B cell (primary cell): ENCODE measurements at regions not wholly inside any gene's neighbourhood (a gene's known extent, or its start where the extent isn't known, plus 50 kb on each side); places are given as distances from the start of the nearest gene placed in this dataset.

ENCODE experiments used
- ATAC-seq: fragments of 200-7000 bp; cut with Tn5 transposase; one replicate; pipeline ENCODE4 v1.10.0; 2021; ENCODE audit warnings: low read depth, mild to moderate bottlenecking, moderate number of reproducible peaks, moderate library complexity
- CTCF ChIA-PET: fragments of 350-600 bp; sonication (Branson Sonifier 250); formaldehyde crosslinking; loops from one replicate; lab custom pipeline; 2021; ENCODE audit warnings: antibody characterized with exemption, inconsistent platforms; lab: Charles Lee
- POLR2A ChIA-PET: fragments of 350-600 bp; sonication (Branson Sonifier 250); formaldehyde crosslinking; loops from one replicate; lab custom pipeline; 2021; ENCODE audit warnings: antibody characterized with exemption; lab: Charles Lee
- DNase-seq: peaks from one replicate; pipeline ENCODE4 v3.0.0; 2013
- H2AFZ ChIP-seq: 2 replicates; pipeline ENCODE4 v1.6.1; 2012; ENCODE audit warnings: mild to moderate bottlenecking, low read depth, low read length; ENCODE audit not compliant: insufficient read depth, poor library complexity, severe bottlenecking
- H3K27ac ChIP-seq, 2 donors: 1 replicate in 1 of 2; 2 replicates in 1 of 2; pipeline ENCODE4 v1.5.1; 2012 to 2013; ENCODE audit warnings: low read length in 2 of 2, mild to moderate bottlenecking in 2 of 2, moderate library complexity in 1 of 2
- H3K27me3 ChIP-seq, 4 experiments: fragments of 200-600 bp in 1 of 4; sonication (generic) in 1 of 4; replicated peaks in 1 of 4; 1 replicate in 2 of 4; 2 replicates in 2 of 4; pipeline versions ENCODE4 v1.6.1 to v1.7.0; 2013 to 2016; ENCODE audit warnings: low read length in 3 of 4, mild to moderate bottlenecking in 2 of 4, mixed read lengths in 1 of 4, moderate library complexity in 1 of 4; ENCODE audit not compliant: insufficient read depth in 4 of 4, control insufficient read depth in 3 of 4; ENCODE audit errors: control extremely low read depth in 1 of 4
- H3K36me3 ChIP-seq, 2 experiments: replicated peaks in 1 of 2; 1 replicate in 1 of 2; 2 replicates in 1 of 2; pipeline versions ENCODE4 v1.6.1 to v1.7.1; 2013; ENCODE audit warnings: low read length in 1 of 2; ENCODE audit not compliant: insufficient read depth in 2 of 2, control insufficient read depth in 1 of 2; ENCODE audit errors: control extremely low read depth in 1 of 2, extremely low read depth in 1 of 2
- H3K4me1 ChIP-seq, 2 donors: fragments of 200-600 bp in 1 of 2; sonication (generic) in 1 of 2; 1 replicate in 1 of 2; 2 replicates in 1 of 2; pipeline versions ENCODE4 v1.5.1 to v1.6.1; 2013 to 2017; ENCODE audit warnings: low read length in 2 of 2; ENCODE audit not compliant: control insufficient read depth in 2 of 2, insufficient read depth in 2 of 2
- H3K4me2 ChIP-seq: replicated peaks from 2 replicates; pipeline ENCODE3; 2012; ENCODE audit warnings: mild to moderate bottlenecking, low read depth, low read length; ENCODE audit not compliant: poor library complexity, severe bottlenecking
- H3K4me3 ChIP-seq, 5 experiments: fragments of 200-600 bp in 1 of 5; sonication (generic) in 1 of 5; 1 replicate in 3 of 5; 2 replicates in 2 of 5; pipeline versions ENCODE4 v1.5.1 to v1.7.0; 2011 to 2016; ENCODE audit warnings: low read length in 4 of 5, mild to moderate bottlenecking in 4 of 5, low read depth in 2 of 5, control low read depth in 1 of 5, moderate library complexity in 1 of 5; ENCODE audit not compliant: insufficient read depth in 1 of 5; ENCODE audit errors: control extremely low read depth in 1 of 5, extremely low read depth in 1 of 5
- H3K79me2 ChIP-seq: fragments of 200-600 bp; sonication (generic); one replicate; pipeline ENCODE4 v1.6.0; 2016; ENCODE audit warnings: low read length; ENCODE audit not compliant: control insufficient read depth, insufficient read depth
- H3K9ac ChIP-seq: fragments of 200-600 bp; sonication (generic); 2 replicates; pipeline ENCODE4 v1.6.1; 2017; ENCODE audit warnings: mild to moderate bottlenecking, low read length, moderate library complexity
- H3K9me3 ChIP-seq, 3 donors: one replicate each; pipeline versions ENCODE4 v1.6.1 to v1.7.1; 2013; ENCODE audit warnings: low read length in 2 of 3; ENCODE audit not compliant: control insufficient read depth in 2 of 3, insufficient read depth in 1 of 3; ENCODE audit errors: control extremely low read depth in 1 of 3
- H4K20me1 ChIP-seq: 2 replicates; pipeline ENCODE4 v1.6.0; 2012; ENCODE audit warnings: mild to moderate bottlenecking, low read length; ENCODE audit not compliant: insufficient read depth, control insufficient read depth, poor library complexity, severe bottlenecking
- H3K27ac Mint-ChIP-seq: one replicate; pipeline ENCODE4 v1.8.0; 2021; ENCODE audit warnings: mixed read lengths
- H3K27me3 Mint-ChIP-seq: one replicate; pipeline ENCODE4 v1.8.0; 2021; ENCODE audit warnings: mixed read lengths
- H3K4me1 Mint-ChIP-seq: one replicate; pipeline ENCODE4 v1.8.0; 2021; ENCODE audit warnings: mixed read lengths
- H3K4me3 Mint-ChIP-seq: one replicate; pipeline ENCODE4 v1.8.0; 2021; ENCODE audit warnings: mixed read lengths
- H3K9me3 Mint-ChIP-seq: one replicate; pipeline ENCODE4 v1.8.0; 2022; ENCODE audit warnings: mixed read lengths; ENCODE audit not compliant: insufficient read depth
- CTCF ChIP-seq: fragments of 200-600 bp; IDR thresholded peaks from one replicate; pipeline ENCODE4 v1.8.0; 2022; ENCODE audit warnings: antibody characterized with exemption, mild to moderate bottlenecking
- EZH2 ChIP-seq: IDR thresholded peaks from 2 replicates; pipeline ENCODE4 v1.6.1; 2012; ENCODE audit warnings: borderline replicate concordance, low read depth, mild to moderate bottlenecking, moderate library complexity, low read length; ENCODE audit not compliant: insufficient read depth, poor library complexity, severe bottlenecking
- WGBS: methylation state at CpG from one replicate; pipeline ENCODE4 v1.1.5; 2013; ENCODE audit warnings: missing lambda C conversion rate; ENCODE audit not compliant: insufficient coverage; 5-methylcytosine and 5-hydroxymethylcytosine counted together
- intact Hi-C: fragments of 100-400 bp; cut with micrococcal nuclease; formaldehyde crosslinking; loops from one replicate; pipeline ENCODE4 v1.10.0; 2022

- Histone ChIP-seq H3K36me3 (no peaks in the 10 kb centered on the region), H4K20me1 (no peaks in the 10 kb centered on the region), H3K27me3 (peaks cover 0 to 2% (median 0%) of the 10 kb centered on the region in 4 experiments), H3K4me3 (no peak overlapping the region), H3K9ac (no peak overlapping the region), H3K4me2 (no peak overlapping the region), H3K79me2 (no peaks in the 10 kb centered on the region), H3K4me1 (no peaks in the 10 kb centered on the region), H3K9me3 (no peaks in the 10 kb centered on the region), H3K27ac (no peak overlapping the region), H2AFZ (no peak overlapping the region)
- peaks cover 8% of the 10 kb centered on the region for H3K27me3 Mint-ChIP-seq
- DNase-seq (no peak), ATAC-seq (no peak)
- H3K4me1 Mint-ChIP-seq, result peaks cover 1% of the 10 kb centered on the region
- WGBS, result 84% methylated on average over 4 of the region's 4 CpGs
- ChIA-PET POLR2A (no interaction called here), CTCF (no interaction called here)
- H3K27ac Mint-ChIP-seq, result no peak overlapping the region
- intact Hi-C loops, result no loop called here
- H3K9me3 Mint-ChIP-seq, result no peaks in the 10 kb centered on the region
- H3K4me3 Mint-ChIP-seq, result no peak overlapping the region
- no peak for TF ChIP-seq CTCF
- TF ChIP-seq EZH2, result no peak
Observed at GRCh38 chr9:38281196-38281595, 111.3 kb upstream of the ALDH1B1 start.

- TF ChIP-seq CTCF (no peak), EZH2 (no peak)
- WGBS, result 68% methylated on average over 4 of the region's 6 CpGs
- H3K27me3 Mint-ChIP-seq, result peaks cover 12% of the 10 kb centered on the region
- H3K4me3 ChIP-seq, result no peak overlapping the region
- no peak overlapping the region for H3K4me3 Mint-ChIP-seq
- ATAC-seq, result no peak
- no peaks in the 10 kb centered on the region for H3K79me2 ChIP-seq
- no peaks in the 10 kb centered on the region for H3K9me3 Mint-ChIP-seq
- no peaks in the 10 kb centered on the region for H3K36me3 ChIP-seq
- POLR2A ChIA-PET, result no interaction called here
- no peak overlapping the region for H3K27ac Mint-ChIP-seq
- H3K9ac ChIP-seq, result no peak overlapping the region
- H3K4me1 ChIP-seq, result no peaks in the 10 kb centered on the region
- no peak for DNase-seq
- H3K4me2 ChIP-seq, result no peak overlapping the region
- peaks cover 0 to 2% (median 0%) of the 10 kb centered on the region in 4 experiments for H3K27me3 ChIP-seq
- intact Hi-C loops, result no loop called here
- no peaks in the 10 kb centered on the region for H4K20me1 ChIP-seq
- H2AFZ ChIP-seq, result no peak overlapping the region
- H3K9me3 ChIP-seq, result no peaks in the 10 kb centered on the region
- peaks cover 1% of the 10 kb centered on the region for H3K4me1 Mint-ChIP-seq
- CTCF ChIA-PET, result no interaction called here
- no peak overlapping the region for H3K27ac ChIP-seq
Observed at GRCh38 chr9:38280251-38280800, 112.2 kb upstream of the ALDH1B1 start.
